ENCODE measurements at regions not wholly inside any gene's neighbourhood (a gene's known extent, or its start where the extent isn't known, plus 50 kb on each side); places are given as distances from the start of the nearest gene placed in this dataset.
A peak's percentile ranks its signal among the peaks of the same experiment; 100 is the strongest.

DNA sequence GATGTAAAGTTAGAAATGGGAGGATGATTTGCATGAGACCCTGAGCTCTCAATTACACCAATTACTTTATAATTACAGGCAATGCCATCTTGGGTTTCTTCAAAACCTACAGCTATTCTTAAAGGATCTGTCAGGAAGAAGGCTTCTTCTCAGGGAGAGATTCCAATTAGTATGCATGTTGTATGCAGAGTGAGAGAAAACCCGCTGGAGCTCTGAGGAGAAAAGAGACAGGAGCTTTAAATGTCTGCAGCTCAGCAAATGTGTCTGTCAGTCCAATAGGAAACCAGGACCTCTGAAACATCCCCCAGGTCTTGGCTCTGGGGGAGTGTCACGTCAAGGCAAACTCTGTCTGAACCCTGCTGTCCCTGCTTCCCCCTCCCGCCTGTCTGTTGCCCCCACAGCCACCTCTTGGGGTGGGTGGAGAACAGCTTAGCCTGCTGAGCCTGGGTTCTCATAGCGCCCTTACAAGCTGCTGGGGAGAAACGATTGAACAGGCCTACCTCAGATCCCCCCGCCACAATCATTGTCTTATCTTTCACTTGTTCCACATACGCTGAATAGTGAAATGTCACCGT lies 140.2 kb downstream of the SPATA19 start:
- no peak for DNase-seq (ENCODE audit: low spot score)
- in situ Hi-C loops (cut with HindIII; ENCODE audit: low sequenced_read_pairs): no loop called here

- DNase-seq (ENCODE audit: low spot score): no peak
- in situ Hi-C loops (cut with HindIII; ENCODE audit: low sequenced_read_pairs): no loop called here
These were observed 146.2 kb downstream of the SPATA19 start for GRCh38 chr11:133699071-133699470.

DNA sequence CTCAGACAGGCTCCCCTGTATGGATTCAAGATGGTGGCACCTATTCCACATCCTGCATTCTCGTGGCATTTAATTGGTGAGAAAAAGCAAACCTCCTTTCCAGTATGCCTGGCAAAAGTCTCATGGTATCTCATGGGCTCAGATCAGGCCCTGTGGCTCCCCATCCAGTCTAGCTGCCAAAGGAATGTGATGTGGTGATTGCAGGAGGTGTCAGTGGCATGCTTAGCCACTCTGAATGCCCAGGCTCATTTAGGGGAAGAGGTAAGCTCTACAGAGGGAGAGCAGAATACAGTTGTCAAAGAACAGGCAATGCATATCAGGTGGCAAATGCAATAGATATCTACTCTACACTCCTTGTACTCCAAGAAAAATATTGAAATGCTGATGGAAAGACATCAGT lies 146.7 kb downstream of the SPATA19 start:
- in situ Hi-C loops (cut with HindIII; ENCODE audit: low sequenced_read_pairs): no loop called here
- no peak for DNase-seq (ENCODE audit: low spot score)

DNA sequence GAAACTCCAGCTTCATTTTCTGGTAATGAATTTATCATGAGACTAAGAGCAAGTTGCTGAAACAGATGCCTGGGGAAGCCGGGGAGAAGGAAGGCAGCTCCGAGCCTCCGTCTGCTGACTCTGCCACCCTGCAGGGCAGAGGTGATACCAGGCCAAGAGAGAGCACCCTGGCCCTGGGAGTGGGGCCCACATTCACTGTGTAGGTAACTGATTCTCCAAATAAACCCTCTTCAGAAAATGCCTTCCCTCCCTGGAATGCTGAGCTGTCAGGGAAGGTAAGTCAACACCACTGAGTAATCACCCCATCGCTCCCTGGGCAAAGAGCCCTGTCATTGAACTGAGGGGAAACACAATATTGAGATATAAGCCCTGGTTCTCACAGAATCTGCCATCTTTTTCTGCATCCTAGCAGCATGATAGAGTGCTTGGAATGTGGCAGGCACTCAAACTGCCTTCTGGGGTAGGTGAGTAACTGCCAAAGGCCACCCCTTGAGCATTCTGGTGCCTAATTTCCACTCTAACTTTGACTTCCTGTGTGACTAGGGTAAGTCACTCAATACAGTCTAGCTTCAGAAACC lies 147.6 kb downstream of the SPATA19 start:
- in situ Hi-C loops (cut with HindIII; ENCODE audit: low sequenced_read_pairs): no loop called here
- DNase-seq (ENCODE audit: low spot score): peak; percentile 12

- no peak for DNase-seq (ENCODE audit: low spot score)
- in situ Hi-C loops (cut with HindIII; ENCODE audit: low sequenced_read_pairs): no loop called here
These were observed 148.2 kb downstream of the SPATA19 start for GRCh38 chr11:133697161-133697560.

- in situ Hi-C loops (cut with HindIII; ENCODE audit: low sequenced_read_pairs): no loop called here
- DNase-seq (ENCODE audit: low spot score): no peak
These were observed 149.9 kb downstream of the SPATA19 start for GRCh38 chr11:133695387-133695786.

DNA sequence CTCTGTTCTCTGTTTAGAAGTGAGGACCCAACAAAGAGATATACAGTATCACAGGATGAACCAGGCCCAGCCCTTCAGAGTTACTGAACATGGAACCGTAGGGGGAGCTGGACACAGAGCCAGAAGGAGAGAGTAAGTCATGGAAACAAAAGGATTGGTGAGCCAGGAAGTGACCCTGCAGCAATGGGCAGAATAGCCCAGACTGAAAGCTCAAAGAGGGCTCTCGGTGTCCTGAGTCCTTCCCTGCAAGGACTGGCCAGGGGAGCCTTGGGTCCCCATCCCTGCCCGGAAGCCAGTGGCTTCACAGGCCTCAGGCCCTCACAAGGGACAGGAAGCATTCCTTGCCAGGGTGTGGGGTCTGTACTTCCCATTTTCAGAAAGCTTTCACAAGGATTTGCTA lies 150.6 kb downstream of the SPATA19 start:
- in situ Hi-C loops (cut with HindIII; ENCODE audit: low sequenced_read_pairs): no loop called here
- no peak for DNase-seq (ENCODE audit: low spot score)

DNA sequence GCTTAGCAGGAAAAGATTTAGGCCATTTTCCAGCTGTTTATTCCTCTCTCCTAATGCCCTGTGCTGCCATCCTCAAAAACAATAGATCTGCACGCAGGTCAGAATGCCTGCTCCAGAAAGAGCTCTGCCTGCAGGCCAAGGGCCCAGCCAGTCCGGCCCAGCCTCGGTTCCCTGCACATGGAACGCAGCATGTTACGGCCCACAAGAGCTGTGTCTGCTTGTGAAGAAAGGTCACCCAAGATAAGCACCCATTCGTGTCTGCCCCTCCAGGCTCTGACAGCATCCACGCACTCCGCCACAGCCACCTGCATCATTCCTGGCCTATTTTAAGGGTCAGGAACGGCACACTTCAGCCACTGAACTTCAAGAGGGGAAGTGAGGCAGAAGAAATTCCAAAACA lies 152.2 kb downstream of the SPATA19 start:
- DNase-seq (ENCODE audit: low spot score): no peak
- in situ Hi-C loops (cut with HindIII; ENCODE audit: low sequenced_read_pairs): no loop called here

GRCh38 chr11:133692126-133692934 lies 153.0 kb downstream of the SPATA19 start:
- in situ Hi-C loops (cut with HindIII; ENCODE audit: low sequenced_read_pairs): no loop called here
- no peak for DNase-seq (ENCODE audit: low spot score)

DNA sequence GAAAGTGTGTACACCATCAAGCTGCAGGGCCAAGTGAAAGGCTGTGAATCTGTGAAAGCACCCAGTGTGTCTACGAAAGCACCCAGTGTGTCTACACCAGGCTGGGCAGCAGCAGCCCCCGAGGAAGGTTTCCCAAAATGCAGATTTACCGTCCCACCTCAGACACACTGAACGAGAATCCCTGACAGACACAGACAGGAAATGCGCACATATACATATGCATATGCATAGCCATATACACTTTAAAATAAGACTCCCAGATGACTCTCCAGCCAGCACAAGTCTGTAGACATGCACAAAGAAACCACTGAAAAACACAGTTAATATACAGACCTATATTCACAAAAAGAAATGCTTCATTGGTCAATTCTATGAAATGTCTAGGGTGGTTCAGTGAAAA lies 155.5 kb upstream of the OPCML start:
- no peak for DNase-seq (ENCODE audit: low spot score)
- in situ Hi-C loops (cut with HindIII; ENCODE audit: low sequenced_read_pairs): no loop called here

GRCh38 chr11:133681901-133682300 lies 149.6 kb upstream of the OPCML start:
- in situ Hi-C loops (cut with HindIII; ENCODE audit: low sequenced_read_pairs): no loop called here

DNA sequence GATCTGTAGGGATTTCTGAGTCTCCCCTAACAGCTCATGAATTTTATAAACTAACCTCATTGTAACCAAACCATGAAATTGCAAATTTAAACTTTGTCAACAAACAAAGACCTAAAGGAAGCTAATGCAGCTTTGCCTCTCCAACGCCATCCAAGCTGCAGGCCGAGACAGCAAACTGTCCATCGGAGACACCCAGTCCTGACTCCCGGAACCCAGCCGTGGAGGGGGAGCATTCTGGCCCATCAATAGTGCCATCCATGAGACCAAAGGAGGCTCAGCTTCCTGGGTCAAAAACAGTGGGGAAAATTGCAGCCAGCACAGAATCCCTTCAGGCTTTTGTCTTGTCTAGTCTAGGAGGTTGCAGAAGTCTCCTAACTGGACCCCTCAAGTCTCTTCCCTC lies 147.6 kb upstream of the OPCML start:
- in situ Hi-C loops (cut with HindIII; ENCODE audit: low sequenced_read_pairs): no loop called here
- DNase-seq (ENCODE audit: low spot score): no peak

More at GRCh38 chr11:133681901-133682300, 149.6 kb upstream of the OPCML start:
- DNase-seq (ENCODE audit: low spot score): no peak

DNA sequence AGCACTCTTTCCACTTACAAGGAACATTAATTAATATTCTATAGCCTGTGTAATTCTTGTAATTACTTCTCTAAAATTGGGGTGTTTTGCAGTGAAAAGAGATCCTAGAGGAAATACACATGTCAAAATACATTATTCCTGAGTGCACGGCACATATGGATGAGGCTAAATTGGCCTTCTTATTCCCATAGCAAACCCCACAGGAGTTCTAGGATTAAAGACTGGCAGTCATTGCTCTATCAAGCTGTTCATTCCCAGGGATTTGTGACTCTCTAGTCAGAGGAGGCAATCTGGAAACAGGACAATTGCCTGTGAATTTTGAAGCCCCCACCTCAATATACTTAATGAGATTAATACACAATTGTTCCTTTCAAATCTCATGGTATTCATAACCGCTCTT lies 145.9 kb upstream of the OPCML start:
- in situ Hi-C loops (cut with HindIII; ENCODE audit: low sequenced_read_pairs): no loop called here
- no peak for DNase-seq (ENCODE audit: low spot score)

- in situ Hi-C loops (cut with HindIII; ENCODE audit: low sequenced_read_pairs): no loop called here
- no peak for DNase-seq (ENCODE audit: low spot score)
These were observed 145.1 kb upstream of the OPCML start for GRCh38 chr11:133677387-133677786.

GRCh38 chr11:133676265-133676664 lies 144.0 kb upstream of the OPCML start:
- DNase-seq (ENCODE audit: low spot score): no peak
- in situ Hi-C loops (cut with HindIII; ENCODE audit: low sequenced_read_pairs): no loop called here

DNA sequence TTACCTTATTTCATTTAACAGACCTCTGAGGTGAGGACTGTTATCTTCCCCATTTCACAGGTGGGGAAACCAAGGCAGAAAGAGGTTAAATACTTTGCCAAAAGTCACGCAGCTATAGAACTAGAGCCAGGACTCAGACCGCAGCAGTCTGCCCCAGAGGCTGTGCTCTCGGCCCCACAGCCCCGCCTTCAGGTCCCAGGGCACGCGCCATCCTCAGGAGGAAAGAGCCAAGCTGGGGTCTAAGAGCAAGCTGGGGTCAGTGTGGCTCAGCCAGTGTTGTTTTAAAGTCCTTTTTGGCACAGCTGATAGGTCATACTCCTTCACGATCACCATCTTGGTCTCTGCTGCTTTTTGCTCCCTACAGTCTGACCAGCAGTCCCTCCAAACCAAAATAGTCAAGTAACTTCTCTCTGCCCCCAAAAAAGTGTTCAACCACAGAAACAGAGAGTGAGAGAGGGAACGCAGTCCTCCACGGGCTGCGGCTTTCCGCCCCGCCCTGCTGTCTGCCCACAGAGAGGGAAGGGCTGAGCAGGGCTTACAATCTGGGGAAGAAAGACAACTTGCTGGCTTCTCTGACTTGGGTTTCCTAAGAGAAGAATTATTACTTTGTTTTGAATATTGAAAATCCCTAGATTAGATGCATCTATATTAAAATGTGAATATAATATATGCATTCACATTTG lies 137.2 kb upstream of the OPCML start:
- no peak for DNase-seq (ENCODE audit: low spot score)
- in situ Hi-C loops (cut with HindIII; ENCODE audit: low sequenced_read_pairs): no loop called here

DNA sequence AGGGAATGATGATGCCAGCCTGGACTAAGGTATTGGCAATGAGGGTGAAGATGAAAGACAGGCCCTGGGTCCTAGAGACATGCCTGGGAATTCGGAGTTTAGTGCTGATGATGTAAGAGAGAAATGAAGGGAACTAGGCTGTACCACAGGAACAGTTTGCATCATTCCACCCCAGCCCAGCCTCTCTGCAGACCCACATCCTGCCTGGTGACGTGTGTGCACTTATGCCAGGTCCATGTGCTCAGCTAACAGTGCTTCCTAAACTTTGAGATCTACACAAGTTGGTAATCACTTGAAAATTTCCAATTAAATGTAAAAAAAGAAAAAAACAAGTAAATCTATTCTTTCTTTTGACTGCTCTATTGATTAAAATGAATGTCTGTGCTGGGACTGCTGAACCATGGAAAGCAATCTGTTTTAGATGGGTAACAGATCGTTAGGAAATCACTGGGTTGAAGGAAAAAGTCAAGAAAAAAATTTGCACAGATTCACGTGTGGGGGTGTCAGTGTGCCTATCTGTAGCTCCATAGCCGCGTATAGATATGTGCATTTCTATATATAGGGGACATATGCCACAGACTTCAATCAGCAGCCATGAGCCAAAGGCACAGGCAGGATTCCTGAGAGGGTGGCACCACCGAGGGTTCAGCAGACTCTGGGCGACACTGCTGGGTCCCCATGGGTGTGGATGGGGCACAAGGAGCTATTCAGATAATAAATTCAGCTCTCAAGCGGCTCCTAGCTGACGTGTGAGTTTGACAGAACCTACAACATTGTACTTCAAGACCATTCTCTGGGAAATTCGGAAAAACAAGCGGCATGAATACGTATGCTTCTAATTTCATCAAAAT lies 131.1 kb upstream of the OPCML start:
- in situ Hi-C loops (cut with HindIII; ENCODE audit: low sequenced_read_pairs): no loop called here
- DNase-seq (ENCODE audit: low spot score): no peak

DNA sequence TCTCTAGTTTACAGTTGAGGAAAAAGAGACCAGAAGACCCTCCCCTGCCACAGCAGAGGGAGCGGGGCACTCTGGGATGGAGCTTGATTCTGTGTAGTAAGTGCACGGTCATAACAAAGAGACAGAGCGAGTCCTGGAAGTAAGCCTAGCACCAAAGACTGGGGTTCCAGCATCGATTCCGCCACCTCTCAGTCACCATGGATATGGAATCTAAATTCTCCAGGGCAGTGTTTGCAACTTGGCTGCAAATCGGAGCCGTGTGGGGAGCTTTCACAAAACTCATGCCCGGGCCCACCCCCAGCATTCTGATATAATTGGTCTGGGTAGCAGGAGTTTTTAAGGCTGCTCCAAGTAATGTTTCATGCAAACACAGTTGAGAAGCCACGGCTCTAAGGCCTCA lies 129.5 kb upstream of the OPCML start:
- in situ Hi-C loops (cut with HindIII; ENCODE audit: low sequenced_read_pairs): no loop called here

DNA sequence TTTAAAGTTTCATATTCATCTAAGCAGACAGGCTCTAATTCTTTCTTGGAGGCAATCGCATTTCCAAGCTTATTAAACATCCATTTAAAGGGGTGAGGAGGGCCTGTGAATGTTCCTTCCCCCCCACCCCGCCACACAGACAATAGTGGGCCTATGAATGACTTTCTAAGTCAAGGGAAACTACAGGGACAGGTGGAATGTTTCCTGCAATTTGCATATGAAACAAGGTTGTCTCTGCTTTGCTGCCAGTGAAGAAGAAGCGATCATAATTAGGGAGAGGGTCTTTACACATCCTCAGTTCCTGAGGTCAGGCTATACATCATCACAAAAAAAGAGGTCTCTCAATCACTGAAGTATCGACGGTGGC lies 127.9 kb upstream of the OPCML start:
- in situ Hi-C loops (cut with HindIII; ENCODE audit: low sequenced_read_pairs): no loop called here

More for the DNA sequence above, 129.5 kb upstream of the OPCML start:
- no peak for DNase-seq (ENCODE audit: low spot score)

More for the DNA sequence above, 127.9 kb upstream of the OPCML start:
- DNase-seq (ENCODE audit: low spot score): no peak
